K562 (cell line): ENCODE measurements at regions not wholly inside any gene's neighbourhood (a gene's known extent, or its start where the extent isn't known, plus 50 kb on each side); places are given as distances from the start of the nearest gene placed in this dataset.

Experiments
- ATAC-seq: fragments of 200-7000 bp; cut with Tn5 transposase; 3 replicates; pipeline ENCODE4 v1.9.1; 2020; ENCODE audit warnings: moderate library complexity
- BruUV-seq: library from RNA; stranded (reverse); fragments of 400-500 nt; replicated peaks from 2 replicates; lab custom pipeline; 2021; lab: Mats Ljungman, UMichigan
- CTCF ChIA-PET: fragments of 300-600 bp; formaldehyde crosslinking; extraction: SDS; loops from one replicate; lab custom pipeline; 2021; ENCODE audit warnings: low intra/inter-chr PET ratio; lab: Yijun Ruan, JAX
- POLR2A ChIA-PET: fragments of 300-600, 350-650 bp; sonication (Branson Sonifier 250); formaldehyde crosslinking; extraction: SDS; loops from one replicate; lab custom pipeline; 2021; ENCODE audit warnings: antibody characterized with exemption, inconsistent platforms; lab: Yijun Ruan, JAX
- DNase-seq, 4 experiments: peaks; one replicate each; pipeline versions ENCODE4 v3.0.0 to v3.0.0-alpha.2; 2011 to 2018; ENCODE audit warnings: low spot score in 3 of 4, mixed read lengths in 3 of 4; ENCODE audit errors: extremely low read depth in 1 of 4
- FAIRE-seq: peaks from 2 replicates; lab custom pipeline; 2011; peaks lifted over from hg19 to GRCh38; lab: Jason Lieb, UNC
- H2AFZ ChIP-seq: 2 replicates; pipeline ENCODE4 v1.6.0; 2011; ENCODE audit warnings: low read depth, low read length, control low read depth, inconsistent platforms
- H3K27ac ChIP-seq: fragments of 200-600 bp; 3 replicates; pipeline ENCODE4 v1.8.0; 2011; ENCODE audit warnings: low read depth, mild to moderate bottlenecking, control low read depth, inconsistent platforms, low read length, moderate library complexity, mixed read lengths; ENCODE audit errors: extremely low read depth
- H3K27me3 ChIP-seq, 2 experiments: fragments of 300-600 bp in 1 of 2; 2 replicates in 1 of 2; 3 replicates in 1 of 2; pipeline versions ENCODE4 v1.6.0 to v1.8.0; 2011; ENCODE audit warnings: inconsistent platforms in 2 of 2, low read length in 2 of 2, mild to moderate bottlenecking in 1 of 2, mixed read lengths in 1 of 2, moderate library complexity in 1 of 2; ENCODE audit not compliant: control insufficient read depth in 2 of 2, insufficient read depth in 2 of 2
- H3K36me3 ChIP-seq: fragments of 300-600 bp; 3 replicates; pipeline ENCODE4 v1.8.0; 2011; ENCODE audit warnings: mild to moderate bottlenecking, low read length, inconsistent platforms; ENCODE audit not compliant: control insufficient read depth, insufficient read depth
- H3K4me1 ChIP-seq, 2 experiments: fragments of 200-600 bp in 1 of 2; replicated peaks in 1 of 2; 2 replicates in 1 of 2; 3 replicates in 1 of 2; pipeline versions ENCODE4 v1.5.1 to v1.8.0; 2011; ENCODE audit warnings: inconsistent platforms in 2 of 2, low read length in 2 of 2, mild to moderate bottlenecking in 1 of 2, mixed read lengths in 1 of 2, moderate library complexity in 1 of 2; ENCODE audit not compliant: control insufficient read depth in 2 of 2, insufficient read depth in 2 of 2
- H3K4me2 ChIP-seq: 2 replicates; pipeline ENCODE4 v1.6.1; 2011; ENCODE audit warnings: low read length, control low read depth, inconsistent platforms, mixed read lengths; ENCODE audit not compliant: insufficient read depth
- H3K4me3 ChIP-seq: fragments of 200-600 bp; sonication (generic), shearing (Covaris generic); 2 replicates; pipeline ENCODE4 v1.5.1; 2016; ENCODE audit warnings: control low read depth, inconsistent platforms
- H3K79me2 ChIP-seq: fragments of 200-600 bp; 3 replicates; pipeline ENCODE4 v1.8.0; 2011; ENCODE audit warnings: low read length, inconsistent platforms; ENCODE audit not compliant: control insufficient read depth, insufficient read depth
- H3K9ac ChIP-seq, 2 experiments: 2 replicates each; pipeline versions ENCODE4 v1.6.0 to v1.6.1; 2011; ENCODE audit warnings: low read depth in 2 of 2, low read length in 2 of 2, control low read depth in 1 of 2, inconsistent platforms in 1 of 2, mild to moderate bottlenecking in 1 of 2, mixed read lengths in 1 of 2; ENCODE audit not compliant: insufficient read depth in 1 of 2
- H3K9me1 ChIP-seq: one replicate; pipeline ENCODE4 v1.6.0; 2011; ENCODE audit warnings: inconsistent platforms, mild to moderate bottlenecking, low read length, moderate library complexity; ENCODE audit not compliant: control insufficient read depth, insufficient read depth
- H3K9me3 ChIP-seq: replicated peaks from 2 replicates; pipeline ENCODE4 v1.5.1; 2011; ENCODE audit warnings: low read depth, low read length, inconsistent platforms; ENCODE audit not compliant: control insufficient read depth, insufficient read depth
- H4K20me1 ChIP-seq: replicated peaks from 2 replicates; pipeline ENCODE4 v1.6.1; 2011; ENCODE audit warnings: low read length, inconsistent platforms, mixed read lengths; ENCODE audit not compliant: control insufficient read depth, insufficient read depth
- BCLAF1 ChIP-seq, 2 experiments: fragments of 450-650 bp in 1 of 2; IDR thresholded peaks; 2 replicates each; pipeline ENCODE4 v1.6.1; 2011 to 2017; ENCODE audit warnings: low read depth in 2 of 2, antibody characterized with exemption in 1 of 2, borderline replicate concordance in 1 of 2, low read length in 1 of 2, mild to moderate bottlenecking in 1 of 2, mixed read lengths in 1 of 2; ENCODE audit not compliant: control insufficient read depth in 1 of 2
- BDP1 ChIP-seq: IDR thresholded peaks from 3 replicates; pipeline ENCODE4 v1.6.1; 2011; ENCODE audit not compliant: insufficient read length, insufficient read depth
- DEAF1 ChIP-seq: fragments of 450-650 bp; formaldehyde crosslinking; IDR thresholded peaks from 2 replicates; pipeline ENCODE4 v1.4.0; 2020; ENCODE audit warnings: mild to moderate bottlenecking, moderate library complexity
- ERF ChIP-seq: fragments of 450-650 bp; formaldehyde crosslinking; IDR thresholded peaks from 2 replicates; pipeline ENCODE4 v1.4.0; 2020; ENCODE audit warnings: mild to moderate bottlenecking, mixed read lengths
- ETS2 ChIP-seq: IDR thresholded peaks from 2 replicates; pipeline ENCODE4 v1.6.1; 2016; ENCODE audit warnings: borderline replicate concordance, missing genetic modification characterization, mild to moderate bottlenecking, moderate library complexity, missing compliant biosample characterization; ENCODE audit not compliant: poor library complexity, severe bottlenecking
- L3MBTL2 ChIP-seq: fragments of 450-650 bp; IDR thresholded peaks from 2 replicates; pipeline ENCODE4 v1.6.1; 2016; ENCODE audit warnings: mild to moderate bottlenecking, moderate library complexity
- MCM3 ChIP-seq: fragments of 450-650 bp; IDR thresholded peaks from 2 replicates; pipeline ENCODE4 v1.6.1; 2016
- MCM5 ChIP-seq: fragments of 450-650 bp; IDR thresholded peaks from 2 replicates; pipeline ENCODE4 v1.6.1; 2016; ENCODE audit warnings: low read depth
- MXI1 ChIP-seq: IDR thresholded peaks from 2 replicates; pipeline ENCODE4 v1.6.1; 2011; ENCODE audit warnings: low read depth, mild to moderate bottlenecking, improper control_type of control experiment, low read length
- PCBP1 ChIP-seq: fragments of 200-400 bp; formaldehyde crosslinking; IDR thresholded peaks from 2 replicates; pipeline ENCODE4 v1.6.1; 2018; ENCODE audit warnings: mild to moderate bottlenecking, low read depth, low read length; ENCODE audit not compliant: poor library complexity, severe bottlenecking
- PCBP2 ChIP-seq: fragments of 200-400 bp; formaldehyde crosslinking; IDR thresholded peaks from 2 replicates; pipeline ENCODE4 v1.6.1; 2018; ENCODE audit warnings: low read length, low read depth, mild to moderate bottlenecking, moderate library complexity; ENCODE audit not compliant: poor library complexity, severe bottlenecking
- SOX6 ChIP-seq: fragments of 450-650 bp; IDR thresholded peaks from 2 replicates; pipeline ENCODE4 v1.6.1; 2014; ENCODE audit warnings: mild to moderate bottlenecking
- TEAD1 ChIP-seq, 2 experiments: fragments of 450-650 bp in 1 of 2; sonication (generic) in 1 of 2; formaldehyde crosslinking; IDR thresholded peaks; 2 replicates each; pipeline versions ENCODE4 v1.4.0 to v1.8.0; 2020 to 2022; ENCODE audit warnings: mild to moderate bottlenecking in 2 of 2, missing genetic modification reagents in 1 of 2
- TFE3 ChIP-seq: fragments of 450-650 bp; formaldehyde crosslinking; IDR thresholded peaks from 2 replicates; pipeline ENCODE4 v1.4.0; 2020; ENCODE audit warnings: mild to moderate bottlenecking, mixed read lengths
- XRCC4 ChIP-seq: IDR thresholded peaks from one replicate; pipeline ENCODE4 v1.6.1; 2011; ENCODE audit not compliant: insufficient read depth, insufficient read length; ENCODE audit errors: extremely low read depth
- ZBTB7A ChIP-seq: IDR thresholded peaks from 2 replicates; pipeline ENCODE4 v1.6.1; 2011; ENCODE audit warnings: low read depth, mild to moderate bottlenecking, low read length, moderate library complexity, borderline replicate concordance; ENCODE audit not compliant: control insufficient read depth
- ZNF511 ChIP-seq: sonication (generic); formaldehyde crosslinking; IDR thresholded peaks from 2 replicates; pipeline ENCODE4 v1.8.0; 2022; ENCODE audit warnings: mild to moderate bottlenecking, missing genetic modification reagents
- WGBS: fragments of 100-300 bp; shearing (Covaris generic); methylation state at CpG from one replicate; pipeline ENCODE4 v1.1.6; 2016; ENCODE audit warnings: low coverage, mixed read lengths; ENCODE audit not compliant: insufficient coverage; ENCODE audit errors: missing lambda C conversion rate; 5-methylcytosine and 5-hydroxymethylcytosine counted together
- in situ Hi-C: fragments of 300-500 bp; cut with MboI; formaldehyde crosslinking; loops from 4 replicates; pipeline ENCODE4 v1.15.0; 2018; ENCODE audit warnings: inconsistent platforms, mixed read lengths
- intact Hi-C: fragments of 100-400 bp; cut with micrococcal nuclease; formaldehyde crosslinking; loops from 2 replicates; pipeline ENCODE4 v1.14.2; 2022

DNA sequence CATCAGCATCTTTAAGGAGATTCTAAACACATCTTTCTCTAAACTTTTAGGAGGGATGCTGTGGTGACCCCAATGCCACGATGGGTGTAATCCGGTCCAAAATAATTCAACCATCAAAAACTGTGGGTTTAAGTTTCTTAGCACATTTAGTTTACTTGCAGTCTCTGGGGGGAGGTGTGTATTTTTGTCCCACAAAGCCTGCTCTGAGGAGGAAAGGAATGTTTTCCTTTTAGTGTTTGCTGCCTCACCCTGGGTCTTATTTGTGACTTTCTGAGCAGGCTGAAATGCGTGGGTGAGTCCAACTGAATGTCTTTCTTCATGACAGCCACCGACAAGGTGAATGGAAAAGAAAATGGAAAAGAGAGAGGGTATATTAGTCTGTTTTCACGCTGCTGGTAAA is 1324.7 kb downstream of the AACS start:
- Histone ChIP-seq H3K4me1 (no peaks in the 10 kb centered on the region), H3K9me1 (no peaks in the 10 kb centered on the region), H3K36me3 (no peaks in the 10 kb centered on the region), H3K9ac (no peak overlapping the region), H3K9me3 (no peaks in the 10 kb centered on the region), H2AFZ (no peak overlapping the region), H4K20me1 (no peaks in the 10 kb centered on the region), H3K4me3 (no peak overlapping the region), H3K4me2 (no peak overlapping the region), H3K79me2 (no peaks in the 10 kb centered on the region), H3K27me3 (no peaks in the 10 kb centered on the region), H3K27ac (no peak overlapping the region)
- FAIRE-seq (no peak), DNase-seq (no peak), ATAC-seq (no peak)
- WGBS = 2% methylated on average over 5 of the region's 5 CpGs
- ChIA-PET CTCF (no interaction called here), POLR2A (no interaction called here)
- intact Hi-C loops (no loop called here), in situ Hi-C loops (no loop called here)
- BruUV-seq = no TSS peak
- no peak for TF ChIP-seq ETS2 (tag)
- TF ChIP-seq SOX6 = no peak
- no peak for TF ChIP-seq PCBP1
- no peak for TF ChIP-seq MCM3
- no peak for TF ChIP-seq XRCC4
- no peak for TF ChIP-seq BDP1
- no peak for TF ChIP-seq ZNF511 (CRISPR knock-in tag)
- TF ChIP-seq ERF (CRISPR knock-in tag) = no peak
- no peak for TF ChIP-seq PCBP2
- no peak for TF ChIP-seq MXI1
- TF ChIP-seq BCLAF1 (IDR thresholded peaks at IDR 0.05; ENCODE audit: borderline replicate concordance in 1 of 2, control insufficient read depth in 1 of 2, low read depth in 2 of 2, low read length in 1 of 2) = no peak
- no peak for TF ChIP-seq L3MBTL2
- no peak for TF ChIP-seq DEAF1 (CRISPR knock-in tag)
- TF ChIP-seq TFE3 = no peak
- no peak for TF ChIP-seq ZBTB7A
- no peak for TF ChIP-seq MCM5
- no peak for TF ChIP-seq TEAD1 (CRISPR knock-in tag; IDR thresholded peaks at IDR 0.05)
